LNCaP clone FGC (cell line): ENCODE measurements at regions not wholly inside any gene's neighbourhood (a gene's known extent, or its start where the extent isn't known, plus 50 kb on each side); places are given as distances from the start of the nearest gene placed in this dataset.

Experiments
- DNase-seq: peaks from one replicate; pipeline ENCODE4 v3.0.0-alpha.2; 2011; ENCODE audit warnings: low read depth
- H3K4me3 ChIP-seq: 2 replicates; pipeline ENCODE4 v1.5.1; 2011; ENCODE audit warnings: mild to moderate bottlenecking, low read depth, low read length, control low read depth
- TF ChIP-seq, protein P1 (sequence below): IDR thresholded peaks from 2 replicates; pipeline ENCODE4 v1.5.1; 2012; ENCODE audit warnings: mild to moderate bottlenecking; ENCODE audit not compliant: control insufficient read depth, insufficient read depth; ENCODE audit errors: extremely low read depth

GRCh38 chr7:21094589-21094988, 307.9 kb upstream of the SP8 start:
- H3K4me3 ChIP-seq: no peak overlapping the region
- DNase-seq: no peak
- TF ChIP-seq, protein P1, sequence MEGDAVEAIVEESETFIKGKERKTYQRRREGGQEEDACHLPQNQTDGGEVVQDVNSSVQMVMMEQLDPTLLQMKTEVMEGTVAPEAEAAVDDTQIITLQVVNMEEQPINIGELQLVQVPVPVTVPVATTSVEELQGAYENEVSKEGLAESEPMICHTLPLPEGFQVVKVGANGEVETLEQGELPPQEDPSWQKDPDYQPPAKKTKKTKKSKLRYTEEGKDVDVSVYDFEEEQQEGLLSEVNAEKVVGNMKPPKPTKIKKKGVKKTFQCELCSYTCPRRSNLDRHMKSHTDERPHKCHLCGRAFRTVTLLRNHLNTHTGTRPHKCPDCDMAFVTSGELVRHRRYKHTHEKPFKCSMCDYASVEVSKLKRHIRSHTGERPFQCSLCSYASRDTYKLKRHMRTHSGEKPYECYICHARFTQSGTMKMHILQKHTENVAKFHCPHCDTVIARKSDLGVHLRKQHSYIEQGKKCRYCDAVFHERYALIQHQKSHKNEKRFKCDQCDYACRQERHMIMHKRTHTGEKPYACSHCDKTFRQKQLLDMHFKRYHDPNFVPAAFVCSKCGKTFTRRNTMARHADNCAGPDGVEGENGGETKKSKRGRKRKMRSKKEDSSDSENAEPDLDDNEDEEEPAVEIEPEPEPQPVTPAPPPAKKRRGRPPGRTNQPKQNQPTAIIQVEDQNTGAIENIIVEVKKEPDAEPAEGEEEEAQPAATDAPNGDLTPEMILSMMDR: no peak

- TF ChIP-seq, protein P1: no peak
- H3K4me3 ChIP-seq: no peak overlapping the region
- no peak for DNase-seq
These were observed 312.7 kb upstream of the SP8 start for GRCh38 chr7:21099432-21099831.

GRCh38 chr7:21099955-21100354, 313.3 kb upstream of the SP8 start:
- DNase-seq: no peak
- TF ChIP-seq, protein P1: no peak

GRCh38 chr7:21101541-21101940, 314.9 kb upstream of the SP8 start:
- no peak overlapping the region for H3K4me3 ChIP-seq
- TF ChIP-seq, protein P1: no peak
- no peak for DNase-seq

More at GRCh38 chr7:21099955-21100354, 313.3 kb upstream of the SP8 start:
- no peak overlapping the region for H3K4me3 ChIP-seq

DNA sequence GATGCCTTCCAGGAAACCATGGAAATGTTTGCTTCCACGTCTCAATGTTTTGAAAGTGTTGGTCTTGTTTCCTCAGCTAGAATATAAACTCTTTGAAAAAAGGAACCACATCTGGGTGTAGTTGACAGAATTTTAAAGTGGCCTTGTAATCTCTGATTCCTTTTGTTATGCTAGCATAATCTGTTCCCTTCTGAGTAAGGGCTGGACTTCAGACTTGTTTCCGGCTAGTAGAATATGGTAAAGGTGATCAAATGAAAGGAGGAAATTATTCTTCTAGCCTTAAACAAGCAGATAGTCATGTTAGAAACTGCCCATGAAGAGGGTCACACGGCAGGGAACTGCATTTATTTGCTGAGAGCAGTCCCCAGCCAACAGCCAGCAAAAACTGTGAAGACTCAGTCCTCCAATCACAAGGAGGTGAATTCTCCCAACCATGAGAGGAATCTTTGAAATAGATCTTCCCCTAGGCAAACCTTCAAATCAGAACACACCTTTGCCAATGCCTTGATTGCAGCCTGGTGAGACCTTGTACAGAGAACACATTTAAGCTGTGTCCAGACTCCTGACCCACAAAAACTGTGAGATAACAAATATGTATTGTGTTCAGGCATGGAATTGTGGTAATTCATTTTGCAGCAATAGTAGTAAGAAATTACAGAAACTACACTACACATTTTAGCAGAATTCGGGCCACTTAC, 316.9 kb upstream of the SP8 start:
- DNase-seq: no peak
- TF ChIP-seq, protein P1: no peak
- no peak overlapping the region for H3K4me3 ChIP-seq

GRCh38 chr7:21104124-21104500, 317.4 kb upstream of the SP8 start:
- DNase-seq: no peak
- no peak overlapping the region for H3K4me3 ChIP-seq
- TF ChIP-seq, protein P1: no peak

- H3K4me3 ChIP-seq: no peak overlapping the region
- no peak for DNase-seq
- TF ChIP-seq, protein P1: no peak
These were observed 319.6 kb upstream of the SP8 start for GRCh38 chr7:21106296-21106732.
